Ovary (tissue), 3 donors: ENCODE measurements at regions not wholly inside any gene's neighbourhood (a gene's known extent, or its start where the extent isn't known, plus 50 kb on each side); places are given as distances from the start of the nearest gene placed in this dataset.

Source experiments
- CTCF ChIP-seq, 3 donors: fragments of 450-650 bp in 2 of 3; fragments of 200-600 bp in 1 of 3; IDR thresholded peaks; one replicate each; pipeline versions ENCODE4 v1.5.1 to v1.8.0; 2016 to 2022; ENCODE audit warnings: antibody characterized with exemption in 3 of 3, mild to moderate bottlenecking in 1 of 3
- POLR2A ChIP-seq: fragments of 450-650 bp; IDR thresholded peaks from one replicate; pipeline ENCODE4 v1.6.1; 2017; ENCODE audit warnings: antibody characterized with exemption, mild to moderate bottlenecking, moderate library complexity
- donor health status: DM: no; HTN: no; CAD: no.

- no peak for TF ChIP-seq CTCF (IDR thresholded peaks at IDR 0.05)
- TF ChIP-seq POLR2A = no peak
Observed at GRCh38 chr18:75858754-75859153, 431.3 kb upstream of the SMIM21 start.
